GM12872 (cell line): ENCODE measurements at regions not wholly inside any gene's neighbourhood (a gene's known extent, or its start where the extent isn't known, plus 50 kb on each side); places are given as distances from the start of the nearest gene placed in this dataset.

Experiments
- CTCF ChIP-seq: IDR thresholded peaks from 3 replicates; pipeline ENCODE4 v1.5.1; 2011; ENCODE audit warnings: low read depth, mild to moderate bottlenecking, low read length, moderate library complexity; ENCODE audit not compliant: insufficient read depth

GRCh38 chr7:15829691-15830090 lies 143.2 kb upstream of the MEOX2 start:
- no peak for TF ChIP-seq CTCF

- no peak for TF ChIP-seq CTCF
Measured at GRCh38 chr7:15828881-15829280, 142.4 kb upstream of the MEOX2 start.

GRCh38 chr7:15821484-15822427 lies 135.3 kb upstream of the MEOX2 start:
- TF ChIP-seq CTCF = no peak

GRCh38 chr7:15820319-15820718 lies 133.8 kb upstream of the MEOX2 start:
- no peak for TF ChIP-seq CTCF

GRCh38 chr7:15816835-15817426 lies 130.4 kb upstream of the MEOX2 start:
- no peak for TF ChIP-seq CTCF

GRCh38 chr7:15813448-15813847 lies 127.0 kb upstream of the MEOX2 start:
- TF ChIP-seq CTCF = no peak

GRCh38 chr7:15805891-15806290 lies 119.4 kb upstream of the MEOX2 start:
- no peak for TF ChIP-seq CTCF
